Gastroesophageal sphincter (tissue), 4 donors: ENCODE measurements at regions not wholly inside any gene's neighbourhood (a gene's known extent, or its start where the extent isn't known, plus 50 kb on each side); places are given as distances from the start of the nearest gene placed in this dataset.

Source experiments
- ATAC-seq: fragments of 150-250 bp; one replicate; pipeline ENCODE4 v1.9.1; 2016; ENCODE audit warnings: mild to moderate bottlenecking, moderate library complexity
- H3K27ac ChIP-seq, 4 donors: fragments of 200-600 bp; sonication (generic) in 3 of 4; 1 replicate in 3 of 4; 2 replicates in 1 of 4; pipeline ENCODE4 v1.5.1; 2016 to 2019
- H3K27me3 ChIP-seq: fragments of 200-600 bp; sonication (generic); one replicate; pipeline ENCODE4 v1.5.1; 2019
- H3K36me3 ChIP-seq, 2 donors: fragments of 200-600 bp; sonication (generic); one replicate each; pipeline ENCODE4 v1.5.1; 2019; ENCODE audit warnings: control low read depth in 1 of 2
- H3K4me1 ChIP-seq, 3 donors: fragments of 200-600 bp; sonication (generic); 1 replicate in 2 of 3; 2 replicates in 1 of 3; pipeline ENCODE4 v1.5.1; 2016 to 2019; ENCODE audit warnings: control low read depth in 2 of 3
- H3K4me3 ChIP-seq, 2 donors: fragments of 200-600 bp; sonication (generic); one replicate each; pipeline ENCODE4 v1.5.1; 2019; ENCODE audit warnings: mild to moderate bottlenecking in 1 of 2, moderate library complexity in 1 of 2
- H3K9me3 ChIP-seq, 3 donors: fragments of 200-600 bp; sonication (generic); one replicate each; pipeline ENCODE4 v1.5.1; 2017 to 2019; ENCODE audit warnings: control low read depth in 2 of 3
- CTCF ChIP-seq, 4 experiments: fragments of 200-600 bp in 2 of 4; fragments of 450-650 bp in 2 of 4; sonication (generic) in 1 of 4; IDR thresholded peaks; one replicate each; pipeline ENCODE4 v1.5.1; 2017 to 2019; ENCODE audit warnings: antibody characterized with exemption in 4 of 4, mild to moderate bottlenecking in 2 of 4, moderate library complexity in 2 of 4
- EP300 ChIP-seq: sonication (generic); formaldehyde crosslinking; IDR thresholded peaks from one replicate; pipeline ENCODE4 v1.6.1; 2017; ENCODE audit warnings: antibody characterized with exemption, mild to moderate bottlenecking
- POLR2A ChIP-seq, 2 donors: fragments of 450-650 bp; IDR thresholded peaks; one replicate each; pipeline ENCODE4 v1.6.1; 2017; ENCODE audit warnings: antibody characterized with exemption in 2 of 2, mild to moderate bottlenecking in 2 of 2, moderate library complexity in 1 of 2
- POLR2AphosphoS5 ChIP-seq: sonication (generic); formaldehyde crosslinking; IDR thresholded peaks from one replicate; pipeline ENCODE4 v1.6.1; 2017; ENCODE audit warnings: antibody characterized with exemption
- WGBS, 2 donors: methylation state at CpG; one replicate each; pipeline ENCODE4 v1.1.5; 2018; ENCODE audit warnings: low coverage in 1 of 2; 5-methylcytosine and 5-hydroxymethylcytosine counted together

GRCh38 chr6:66200390-66200789, 493.4 kb upstream of the EYS start:
- no peak overlapping the region for H3K27ac ChIP-seq
- WGBS, 2 donors = 84 to 85% methylated on average over 2 of the region's 2 CpGs

GRCh38 chr6:66199171-66199570, 492.1 kb upstream of the EYS start:
- Histone ChIP-seq H3K4me1 (no peaks in the 10 kb centered on the region), H3K4me3 (no peak overlapping the region), H3K27me3 (no peaks in the 10 kb centered on the region), H3K27ac (no peak overlapping the region), H3K9me3 (no peaks in the 10 kb centered on the region), H3K36me3 (no peaks in the 10 kb centered on the region)
- ATAC-seq = no peak
- WGBS, 2 donors = 100% methylated on average over 2 of the region's 2 CpGs
- no peak for TF ChIP-seq POLR2A (IDR thresholded peaks at IDR 0.05)
- TF ChIP-seq POLR2AphosphoS5 = no peak
- no peak for TF ChIP-seq EP300
- no peak for TF ChIP-seq CTCF (IDR thresholded peaks at IDR 0.05)

More at GRCh38 chr6:66200390-66200789, 493.4 kb upstream of the EYS start:
- Histone ChIP-seq H3K36me3 (no peaks in the 10 kb centered on the region), H3K9me3 (no peaks in the 10 kb centered on the region), H3K4me3 (no peak overlapping the region), H3K27me3 (no peaks in the 10 kb centered on the region), H3K4me1 (no peaks in the 10 kb centered on the region)
- ATAC-seq = no peak
- TF ChIP-seq POLR2A (IDR thresholded peaks at IDR 0.05) = no peak
- no peak for TF ChIP-seq CTCF (IDR thresholded peaks at IDR 0.05)
- no peak for TF ChIP-seq EP300
- TF ChIP-seq POLR2AphosphoS5 = no peak

- Histone ChIP-seq H3K9me3 (no peaks in the 10 kb centered on the region), H3K4me1 (no peaks in the 10 kb centered on the region), H3K27me3 (no peaks in the 10 kb centered on the region), H3K27ac (no peak overlapping the region), H3K36me3 (no peaks in the 10 kb centered on the region), H3K4me3 (no peak overlapping the region)
- WGBS, 2 donors = 75 to 80% methylated on average over 5 to 7 of the region's 7 CpGs
- TF ChIP-seq POLR2A (IDR thresholded peaks at IDR 0.05) (no peak), CTCF (IDR thresholded peaks at IDR 0.05) (no peak), POLR2AphosphoS5 (no peak), EP300 (no peak)
- no peak for ATAC-seq
Observed at GRCh38 chr6:66198062-66198624, 491.1 kb upstream of the EYS start.

GRCh38 chr6:66190858-66191257, 483.8 kb upstream of the EYS start:
- no peak for TF ChIP-seq EP300
- TF ChIP-seq POLR2A (IDR thresholded peaks at IDR 0.05) = no peak
- no peak for TF ChIP-seq CTCF (IDR thresholded peaks at IDR 0.05)
- no peak for TF ChIP-seq POLR2AphosphoS5
- Histone ChIP-seq H3K9me3 (no peaks in the 10 kb centered on the region), H3K4me1 (no peaks in the 10 kb centered on the region), H3K27ac (no peak overlapping the region), H3K36me3 (no peaks in the 10 kb centered on the region), H3K27me3 (no peaks in the 10 kb centered on the region), H3K4me3 (no peak overlapping the region)
- ATAC-seq = no peak
- WGBS, 2 donors = 76 to 88% methylated on average over 4 to 5 of the region's 5 CpGs

- 57 to 68% methylated on average over 2 to 3 of the region's 3 CpGs for WGBS, 2 donors
- Histone ChIP-seq H3K36me3 (no peaks in the 10 kb centered on the region), H3K9me3 (no peaks in the 10 kb centered on the region), H3K27me3 (no peaks in the 10 kb centered on the region), H3K4me3 (no peak overlapping the region), H3K4me1 (no peaks in the 10 kb centered on the region), H3K27ac (no peak overlapping the region)
- TF ChIP-seq EP300 (no peak), CTCF (IDR thresholded peaks at IDR 0.05) (no peak), POLR2A (IDR thresholded peaks at IDR 0.05) (no peak), POLR2AphosphoS5 (no peak)
- no peak for ATAC-seq
Observed at GRCh38 chr6:66189915-66190314, 482.9 kb upstream of the EYS start.
